ENCODE measurements at regions not wholly inside any gene's neighbourhood (a gene's known extent, or its start where the extent isn't known, plus 50 kb on each side); places are given as distances from the start of the nearest gene placed in this dataset.

DNA sequence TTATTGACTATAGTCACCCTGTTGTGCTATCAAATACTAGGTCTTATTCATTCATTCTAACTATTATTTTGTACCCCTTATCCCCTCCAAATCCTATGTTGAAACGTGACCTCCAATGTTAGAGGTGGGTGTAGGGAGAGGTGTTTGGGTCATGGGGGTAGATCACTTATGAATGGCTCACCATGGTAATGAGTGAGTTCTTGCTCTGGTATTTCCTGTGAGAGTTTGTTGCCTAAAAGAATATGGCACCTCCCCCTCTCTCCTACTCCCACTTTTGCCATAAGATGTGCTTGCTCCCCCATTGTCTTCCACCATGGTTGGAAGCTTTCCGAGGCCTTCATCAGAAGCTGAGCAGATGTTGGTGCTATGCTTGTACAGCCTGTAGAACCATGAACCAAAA, 59.3 kb upstream of the BRD7 start:
- TF ChIP-seq POLR2A (IDR thresholded peaks at IDR 0.05; ENCODE audit: low read depth, low read length) (no peak), POLR2AphosphoS5 (IDR thresholded peaks at IDR 0.05; ENCODE audit: insufficient read depth, low read depth, low read length) (no peak), EZH2 (IDR thresholded peaks at IDR 0.05; ENCODE audit: borderline replicate concordance, low read depth, low read length, severe bottlenecking) (no peak)
- TF ChIP-seq, protein P1, sequence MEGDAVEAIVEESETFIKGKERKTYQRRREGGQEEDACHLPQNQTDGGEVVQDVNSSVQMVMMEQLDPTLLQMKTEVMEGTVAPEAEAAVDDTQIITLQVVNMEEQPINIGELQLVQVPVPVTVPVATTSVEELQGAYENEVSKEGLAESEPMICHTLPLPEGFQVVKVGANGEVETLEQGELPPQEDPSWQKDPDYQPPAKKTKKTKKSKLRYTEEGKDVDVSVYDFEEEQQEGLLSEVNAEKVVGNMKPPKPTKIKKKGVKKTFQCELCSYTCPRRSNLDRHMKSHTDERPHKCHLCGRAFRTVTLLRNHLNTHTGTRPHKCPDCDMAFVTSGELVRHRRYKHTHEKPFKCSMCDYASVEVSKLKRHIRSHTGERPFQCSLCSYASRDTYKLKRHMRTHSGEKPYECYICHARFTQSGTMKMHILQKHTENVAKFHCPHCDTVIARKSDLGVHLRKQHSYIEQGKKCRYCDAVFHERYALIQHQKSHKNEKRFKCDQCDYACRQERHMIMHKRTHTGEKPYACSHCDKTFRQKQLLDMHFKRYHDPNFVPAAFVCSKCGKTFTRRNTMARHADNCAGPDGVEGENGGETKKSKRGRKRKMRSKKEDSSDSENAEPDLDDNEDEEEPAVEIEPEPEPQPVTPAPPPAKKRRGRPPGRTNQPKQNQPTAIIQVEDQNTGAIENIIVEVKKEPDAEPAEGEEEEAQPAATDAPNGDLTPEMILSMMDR (IDR thresholded peaks at IDR 0.05; ENCODE audit: extremely low read depth in 1 of 2, insufficient read depth in 1 of 2, low read depth in 1 of 2, low read length in 2 of 2), result no peak
- H4K20me1 ChIP-seq (replicated peaks; ENCODE audit: control insufficient read depth, extremely low read depth, insufficient read depth, low read length), result no peaks in the 10 kb centered on the region
- H3K4me3 ChIP-seq (replicated peaks in 1 of 3; ENCODE audit: insufficient read depth in 1 of 3, low read depth in 1 of 3, low read length in 3 of 3), result no peak overlapping the region
- dilution Hi-C loops (cut with MboI; ENCODE audit: extremely low pct_ligation_motif_present, low sequenced_read_pairs), result no loop called here
- DNase-seq (ENCODE audit: low read depth, low spot score) (no peak), FAIRE-seq (no peak)
- BruUV-seq (replicated peaks), result no TSS peak
- no peaks in the 10 kb centered on the region for H3K4me1 ChIP-seq (ENCODE audit: control insufficient read depth, extremely low read depth, insufficient read depth, low read length)
- ChIA-PET CTCF (interaction anchor here (1.3 kb wide), 1 partner anchor 378 kb away, joined by 3 read pairs; no protein-coding TSS in a partner anchor), POLR2A (no interaction called here)
- no peak overlapping the region for H2AFZ ChIP-seq (ENCODE audit: low read depth, low read length)
- H3K36me3 ChIP-seq (ENCODE audit: control insufficient read depth in 2 of 2, extremely low read depth in 1 of 2, insufficient read depth in 2 of 2, low read length in 2 of 2), result no peaks in the 10 kb centered on the region
- H3K9ac ChIP-seq (replicated peaks; ENCODE audit: extremely low read depth, insufficient read depth, low read length), result no peak overlapping the region
- H3K4me2 ChIP-seq (ENCODE audit: insufficient read depth, low read length), result no peak overlapping the region
- H3K9me1 ChIP-seq (replicated peaks; ENCODE audit: control insufficient read depth, extremely low read depth, insufficient read depth, low read length), result no peaks in the 10 kb centered on the region
- H3K27me3 ChIP-seq (ENCODE audit: control insufficient read depth in 2 of 2, insufficient read depth in 2 of 2, low read length in 2 of 2), result no peaks in the 10 kb centered on the region
- H3K9me3 ChIP-seq (replicated peaks; ENCODE audit: control insufficient read depth, insufficient read depth, low read length), result no peaks in the 10 kb centered on the region
- H3K27ac ChIP-seq (ENCODE audit: insufficient read depth, low read depth, low read length), result no peak overlapping the region
- H3K79me2 ChIP-seq (ENCODE audit: control insufficient read depth, insufficient read depth, low read length), result no peaks in the 10 kb centered on the region
- intact Hi-C loops (cut with micrococcal nuclease), result no loop called here

DNA sequence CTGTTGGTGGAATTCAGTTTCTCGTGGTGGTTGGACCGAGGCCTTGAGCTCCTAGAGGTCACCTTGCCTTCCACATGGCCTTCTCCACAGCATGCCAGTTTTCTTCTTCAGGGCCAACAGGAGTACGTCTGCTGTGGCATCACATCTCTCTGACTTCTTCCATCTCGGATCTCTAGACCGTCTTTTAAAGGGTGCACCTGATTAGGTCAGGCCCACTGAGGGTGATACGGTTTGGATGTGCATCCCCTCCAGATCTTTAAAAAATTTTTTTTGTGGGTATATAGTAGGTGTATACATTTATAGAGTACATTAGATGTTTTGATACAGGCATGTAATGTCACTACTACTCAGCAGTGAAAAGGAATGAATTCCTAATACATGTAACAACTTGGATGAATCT, 58.3 kb upstream of the BRD7 start:
- no peaks in the 10 kb centered on the region for H4K20me1 ChIP-seq (replicated peaks; ENCODE audit: control insufficient read depth, extremely low read depth, insufficient read depth, low read length)
- H3K36me3 ChIP-seq (ENCODE audit: control insufficient read depth in 2 of 2, extremely low read depth in 1 of 2, insufficient read depth in 2 of 2, low read length in 2 of 2), result no peaks in the 10 kb centered on the region
- no peak overlapping the region for H3K9ac ChIP-seq (replicated peaks; ENCODE audit: extremely low read depth, insufficient read depth, low read length)
- no peak overlapping the region for H2AFZ ChIP-seq (ENCODE audit: low read depth, low read length)
- intact Hi-C loops (cut with micrococcal nuclease) (no loop called here), dilution Hi-C loops (cut with MboI; ENCODE audit: extremely low pct_ligation_motif_present, low sequenced_read_pairs) (no loop called here)
- H3K4me3 ChIP-seq (replicated peaks in 1 of 3; ENCODE audit: insufficient read depth in 1 of 3, low read depth in 1 of 3, low read length in 3 of 3), result no peak overlapping the region
- H3K27me3 ChIP-seq (ENCODE audit: control insufficient read depth in 2 of 2, insufficient read depth in 2 of 2, low read length in 2 of 2), result no peaks in the 10 kb centered on the region
- FAIRE-seq, result no peak
- no peak for DNase-seq (ENCODE audit: low read depth, low spot score)
- no peak overlapping the region for H3K27ac ChIP-seq (ENCODE audit: insufficient read depth, low read depth, low read length)
- no peaks in the 10 kb centered on the region for H3K4me1 ChIP-seq (ENCODE audit: control insufficient read depth, extremely low read depth, insufficient read depth, low read length)
- TF ChIP-seq POLR2A (IDR thresholded peaks at IDR 0.05; ENCODE audit: low read depth, low read length), result no peak
- no peak for TF ChIP-seq EZH2 (IDR thresholded peaks at IDR 0.05; ENCODE audit: borderline replicate concordance, low read depth, low read length, severe bottlenecking)
- TF ChIP-seq, protein P1 (IDR thresholded peaks at IDR 0.05; ENCODE audit: extremely low read depth in 1 of 2, insufficient read depth in 1 of 2, low read depth in 1 of 2, low read length in 2 of 2), result no peak
- TF ChIP-seq MYC (IDR thresholded peaks at IDR 0.05; ENCODE audit: low read depth, low read length), result no peak
- TF ChIP-seq FOS (IDR thresholded peaks at IDR 0.05; ENCODE audit: borderline replicate concordance, insufficient read depth, low read length), result no peak
- TF ChIP-seq POLR2AphosphoS5 (IDR thresholded peaks at IDR 0.05; ENCODE audit: insufficient read depth, low read depth, low read length), result no peak
- no peak for TF ChIP-seq GATA2 (IDR thresholded peaks at IDR 0.05; ENCODE audit: insufficient read depth, insufficient read length, low read depth, low read length)
- TF ChIP-seq, protein P2, sequence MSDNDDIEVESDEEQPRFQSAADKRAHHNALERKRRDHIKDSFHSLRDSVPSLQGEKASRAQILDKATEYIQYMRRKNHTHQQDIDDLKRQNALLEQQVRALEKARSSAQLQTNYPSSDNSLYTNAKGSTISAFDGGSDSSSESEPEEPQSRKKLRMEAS (IDR thresholded peaks at IDR 0.05; ENCODE audit: insufficient read depth, insufficient read length), result no peak
- TF ChIP-seq JUN (IDR thresholded peaks at IDR 0.05; ENCODE audit: borderline replicate concordance, insufficient read depth, insufficient read length, low read depth), result no peak
- ChIA-PET CTCF (no interaction called here), POLR2A (no interaction called here)
- no peaks in the 10 kb centered on the region for H3K9me1 ChIP-seq (replicated peaks; ENCODE audit: control insufficient read depth, extremely low read depth, insufficient read depth, low read length)
- no peaks in the 10 kb centered on the region for H3K79me2 ChIP-seq (ENCODE audit: control insufficient read depth, insufficient read depth, low read length)
- BruUV-seq (replicated peaks), result no TSS peak
- no peak overlapping the region for H3K4me2 ChIP-seq (ENCODE audit: insufficient read depth, low read length)
- no peaks in the 10 kb centered on the region for H3K9me3 ChIP-seq (replicated peaks; ENCODE audit: control insufficient read depth, insufficient read depth, low read length)
